PC-3 (cell line): ENCODE measurements at regions not wholly inside any gene's neighbourhood (a gene's known extent, or its start where the extent isn't known, plus 50 kb on each side); places are given as distances from the start of the nearest gene placed in this dataset.

Experiments
- ATAC-seq: fragments of 200-7000 bp; cut with Tn5 transposase; 2 replicates; pipeline ENCODE4 v1.9.1; 2020; ENCODE audit warnings: mild to moderate bottlenecking, moderate library complexity
- BruUV-seq: library from RNA; stranded (reverse); fragments of 400-500 nt; replicated peaks from 2 replicates; lab custom pipeline; 2021; lab: Mats Ljungman, UMichigan
- CTCF ChIA-PET: fragments of 300-600 bp; sonication (Branson Sonifier 250); formaldehyde crosslinking; loops from one replicate; lab custom pipeline; 2022; ENCODE audit warnings: antibody characterized with exemption; lab: Charles Lee
- POLR2A ChIA-PET: fragments of 300-600 bp; sonication (Branson Sonifier 250); formaldehyde crosslinking; loops from one replicate; lab custom pipeline; 2022; ENCODE audit warnings: antibody characterized with exemption; ENCODE audit not compliant: unreplicated experiment; lab: Charles Lee
- DNase-seq: peaks from one replicate; pipeline ENCODE4 v3.0.0-alpha.2; 2015
- H2AFZ ChIP-seq: fragments of 300-600 bp; sonication (generic); 2 replicates; pipeline ENCODE4 v1.6.0; 2016; ENCODE audit warnings: antibody characterized with exemption, low read length
- H3F3A ChIP-seq: fragments of 300-600 bp; sonication (generic); one replicate; pipeline ENCODE4 v1.6.0; 2017; ENCODE audit warnings: antibody characterized with exemption, low read length, control low read depth, mild to moderate bottlenecking; ENCODE audit not compliant: unreplicated experiment
- H3K27ac ChIP-seq: fragments of 300-600 bp; sonication (generic); 2 replicates; pipeline ENCODE4 v1.5.1; 2016; ENCODE audit warnings: mild to moderate bottlenecking, low read length
- H3K27me3 ChIP-seq: fragments of 300-600 bp; sonication (generic); 2 replicates; pipeline ENCODE4 v1.6.1; 2016; ENCODE audit warnings: low read length, mixed read lengths
- H3K36me3 ChIP-seq: fragments of 300-600 bp; sonication (generic); 2 replicates; pipeline ENCODE4 v1.6.1; 2016; ENCODE audit warnings: low read depth, mixed run types, low read length, mixed read lengths
- H3K4me1 ChIP-seq: fragments of 300-600 bp; sonication (generic); 2 replicates; pipeline ENCODE4 v1.5.1; 2016; ENCODE audit warnings: low read length; ENCODE audit not compliant: insufficient read depth
- H3K4me2 ChIP-seq: fragments of 300-600 bp; sonication (generic); 2 replicates; pipeline ENCODE4 v1.6.0; 2016; ENCODE audit warnings: low read length
- H3K4me3 ChIP-seq: fragments of 300-600 bp; sonication (generic); 2 replicates; pipeline ENCODE4 v1.5.1; 2016; ENCODE audit warnings: mild to moderate bottlenecking, low read length, mixed read lengths
- H3K79me2 ChIP-seq: fragments of 300-600 bp; sonication (generic); 2 replicates; pipeline ENCODE4 v1.6.1; 2017; ENCODE audit warnings: low read length, mixed read lengths
- H3K9ac ChIP-seq: fragments of 300-600 bp; sonication (generic); 2 replicates; pipeline ENCODE4 v1.6.0; 2016; ENCODE audit warnings: mild to moderate bottlenecking, low read length
- H3K9me2 ChIP-seq: fragments of 300-600 bp; sonication (generic); replicated peaks from 2 replicates; pipeline ENCODE4 v1.6.1; 2016; ENCODE audit warnings: mixed run types, low read length, mixed read lengths
- H3K9me3 ChIP-seq: fragments of 300-600 bp; sonication (generic); 2 replicates; pipeline ENCODE4 v1.6.1; 2016; ENCODE audit warnings: low read length, mixed read lengths
- H4K20me1 ChIP-seq: fragments of 300-600 bp; sonication (generic); 2 replicates; pipeline ENCODE4 v1.6.1; 2016; ENCODE audit warnings: low read length, mixed read lengths
- CTCF ChIP-seq: fragments of 300-600 bp; sonication (generic); conservative IDR thresholded peaks from 2 replicates; pipeline ENCODE4 v1.5.1; 2017; ENCODE audit warnings: antibody characterized with exemption, low read depth, mild to moderate bottlenecking, low read length
- EZH2 ChIP-seq: fragments of 300-600 bp; sonication (generic); IDR thresholded peaks from one replicate; pipeline ENCODE4 v1.6.1; 2017; ENCODE audit warnings: antibody characterized with exemption, mild to moderate bottlenecking, low read length; ENCODE audit not compliant: unreplicated experiment
- EZH2phosphoT487 ChIP-seq: fragments of 300-600 bp; sonication (generic); IDR thresholded peaks from 2 replicates; pipeline ENCODE4 v1.6.1; 2018; ENCODE audit warnings: mild to moderate bottlenecking, antibody characterized with exemption, low read length, borderline replicate concordance
- intact Hi-C: fragments of 100-400 bp; cut with micrococcal nuclease; formaldehyde crosslinking; loops from 2 replicates; pipeline ENCODE4 v1.9.0; 2023

GRCh38 chr2:172361360-172361759, 66.0 kb upstream of the ITGA6 start:
- ATAC-seq (no peak), DNase-seq (no peak)
- H2AFZ ChIP-seq, result no peak overlapping the region
- POLR2A ChIA-PET, result no interaction called here
- intact Hi-C loops, result no loop called here
- H3K4me2 ChIP-seq, result no peak overlapping the region
- H3K27ac ChIP-seq, result no peak overlapping the region
- CTCF ChIA-PET, result no interaction called here
- no peak for TF ChIP-seq EZH2phosphoT487
- TF ChIP-seq CTCF, result no peak
- TF ChIP-seq EZH2, result no peak
- no peaks in the 10 kb centered on the region for H3K9me2 ChIP-seq
- no peaks in the 10 kb centered on the region for H4K20me1 ChIP-seq
- H3K4me3 ChIP-seq, result no peak overlapping the region
- no peaks in the 10 kb centered on the region for H3K36me3 ChIP-seq
- no peaks in the 10 kb centered on the region for H3K27me3 ChIP-seq
- H3K79me2 ChIP-seq, result no peaks in the 10 kb centered on the region
- no peaks in the 10 kb centered on the region for H3F3A ChIP-seq
- no peak overlapping the region for H3K9ac ChIP-seq
- H3K4me1 ChIP-seq, result no peaks in the 10 kb centered on the region
- no peaks in the 10 kb centered on the region for H3K9me3 ChIP-seq
- no TSS peak for BruUV-seq

GRCh38 chr2:172361840-172362239, 65.5 kb upstream of the ITGA6 start:
- intact Hi-C loops, result no loop called here
- TF ChIP-seq EZH2, result no peak
- TF ChIP-seq EZH2phosphoT487, result no peak
- TF ChIP-seq CTCF, result no peak

GRCh38 chr2:172364261-172364660, 63.1 kb upstream of the ITGA6 start:
- Histone ChIP-seq H3K9me3 (no peaks in the 10 kb centered on the region), H3K36me3 (no peaks in the 10 kb centered on the region), H3K4me2 (no peak overlapping the region), H3K4me3 (no peak overlapping the region), H2AFZ (no peak overlapping the region), H3F3A (no peaks in the 10 kb centered on the region), H4K20me1 (no peaks in the 10 kb centered on the region), H3K27me3 (no peaks in the 10 kb centered on the region), H3K27ac (no peak overlapping the region), H3K9ac (no peak overlapping the region), H3K4me1 (no peaks in the 10 kb centered on the region), H3K79me2 (no peaks in the 10 kb centered on the region), H3K9me2 (no peaks in the 10 kb centered on the region)
- TF ChIP-seq EZH2 (no peak), CTCF (no peak), EZH2phosphoT487 (no peak)
- BruUV-seq, result no TSS peak
- no peak for DNase-seq
- ATAC-seq, result no peak
- POLR2A ChIA-PET, result no interaction called here
- CTCF ChIA-PET, result no interaction called here
- intact Hi-C loops, result no loop called here

More at GRCh38 chr2:172361840-172362239, 65.5 kb upstream of the ITGA6 start:
- Histone ChIP-seq H3K79me2 (no peaks in the 10 kb centered on the region), H4K20me1 (no peaks in the 10 kb centered on the region), H3F3A (no peaks in the 10 kb centered on the region), H3K36me3 (no peaks in the 10 kb centered on the region), H3K27ac (no peak overlapping the region), H2AFZ (no peak overlapping the region), H3K9me3 (no peaks in the 10 kb centered on the region), H3K9ac (no peak overlapping the region), H3K27me3 (no peaks in the 10 kb centered on the region), H3K9me2 (no peaks in the 10 kb centered on the region), H3K4me3 (no peak overlapping the region), H3K4me2 (no peak overlapping the region), H3K4me1 (no peaks in the 10 kb centered on the region)
- no peak for ATAC-seq
- DNase-seq, result no peak
- BruUV-seq, result no TSS peak
- CTCF ChIA-PET, result no interaction called here
- POLR2A ChIA-PET, result no interaction called here
